SK-N-SH treated with all-trans-retinoic acid at 6 μM for 48 hours (cell line): ENCODE measurements at regions not wholly inside any gene's neighbourhood (a gene's known extent, or its start where the extent isn't known, plus 50 kb on each side); places are given as distances from the start of the nearest gene placed in this dataset.
A peak's percentile ranks its signal among the peaks of the same experiment; 100 is the strongest.

Source experiments
- ATAC-seq: fragments of 200-7000 bp; cut with Tn5 transposase; 3 replicates; pipeline ENCODE4 v1.9.1; 2020; ENCODE audit warnings: mild to moderate bottlenecking, moderate library complexity
- ARNTL ChIP-seq: fragments of 450-650 bp; formaldehyde crosslinking; IDR thresholded peaks from 2 replicates; pipeline ENCODE4 v1.5.0; 2020; ENCODE audit warnings: low read depth, mild to moderate bottlenecking, moderate library complexity, borderline replicate concordance
- BACH2 ChIP-seq: fragments of 250-450 bp; sonication (Bioruptor Pico); IDR thresholded peaks from 2 replicates; pipeline ENCODE4 v1.9.0; 2021; ENCODE audit warnings: mild to moderate bottlenecking, borderline replicate concordance
- CSDC2 ChIP-seq: fragments of 250-450 bp; sonication (Bioruptor Pico); IDR thresholded peaks from 2 replicates; pipeline ENCODE4 v1.5.0; 2020; ENCODE audit warnings: mild to moderate bottlenecking, moderate library complexity
- GLIS3 ChIP-seq: fragments of 250-450 bp; sonication (Bioruptor Pico); IDR thresholded peaks from 2 replicates; pipeline ENCODE4 v1.5.0; 2020; ENCODE audit warnings: mild to moderate bottlenecking, moderate library complexity
- ISL1 ChIP-seq: fragments of 250-450 bp; sonication (Bioruptor Pico); IDR thresholded peaks from 2 replicates; pipeline ENCODE4 v2.1.2; 2022; ENCODE audit warnings: mild to moderate bottlenecking, moderate library complexity
- OSR1 ChIP-seq: fragments of 250-450 bp; sonication (Bioruptor Pico); IDR thresholded peaks from 2 replicates; pipeline ENCODE4 v1.8.0; 2022; ENCODE audit warnings: moderate library complexity, mild to moderate bottlenecking, inconsistent platforms
- PPARA ChIP-seq: fragments of 250-450 bp; sonication (Bioruptor Pico); IDR thresholded peaks from 2 replicates; pipeline ENCODE4 v1.5.0; 2020; ENCODE audit warnings: mild to moderate bottlenecking, borderline replicate concordance
- RARB ChIP-seq: fragments of 250-450 bp; sonication (Bioruptor Pico); IDR thresholded peaks from 2 replicates; pipeline ENCODE4 v1.8.0; 2021; ENCODE audit warnings: mild to moderate bottlenecking, moderate library complexity
- SNAI2 ChIP-seq: fragments of 250-450 bp; sonication (Bioruptor Pico); IDR thresholded peaks from 2 replicates; pipeline ENCODE4 v1.5.0; 2020; ENCODE audit warnings: mild to moderate bottlenecking, moderate library complexity
- TCF4 ChIP-seq: fragments of 250-450 bp; sonication (Bioruptor Pico); IDR thresholded peaks from 2 replicates; pipeline ENCODE4 v1.8.0; 2021; ENCODE audit warnings: mild to moderate bottlenecking, moderate library complexity, borderline replicate concordance
- TOX ChIP-seq: fragments of 250-450 bp; sonication (Bioruptor Pico); IDR thresholded peaks from 2 replicates; pipeline ENCODE4 v1.8.0; 2021; ENCODE audit warnings: mild to moderate bottlenecking, moderate library complexity, borderline replicate concordance
- ZC3H10 ChIP-seq: fragments of 250-450 bp; sonication (Bioruptor Pico); IDR thresholded peaks from 2 replicates; pipeline ENCODE4 v1.5.1; 2021; ENCODE audit warnings: mild to moderate bottlenecking, moderate library complexity
- ZFP3 ChIP-seq: fragments of 250-450 bp; sonication (Bioruptor Pico); IDR thresholded peaks from 2 replicates; pipeline ENCODE4 v1.5.0; 2020; ENCODE audit warnings: mild to moderate bottlenecking, moderate library complexity
- ZFP30 ChIP-seq: fragments of 450-650 bp; formaldehyde crosslinking; IDR thresholded peaks from 2 replicates; pipeline ENCODE4 v1.5.0; 2022; ENCODE audit warnings: mild to moderate bottlenecking, moderate library complexity
- ZNF565 ChIP-seq: fragments of 450-650 bp; formaldehyde crosslinking; conservative IDR thresholded peaks from 2 replicates; pipeline ENCODE4 v1.5.0; 2020; ENCODE audit warnings: low read depth, mild to moderate bottlenecking, moderate library complexity
- ZNF8 ChIP-seq: fragments of 450-650 bp; formaldehyde crosslinking; IDR thresholded peaks from 2 replicates; pipeline ENCODE4 v1.5.0; 2020; ENCODE audit warnings: mild to moderate bottlenecking, moderate library complexity
- TF ChIP-seq, protein P1 (sequence below): fragments of 250-450 bp; sonication (Bioruptor Pico); IDR thresholded peaks from 2 replicates; pipeline ENCODE4 v1.8.0; 2021; ENCODE audit warnings: low read depth, mild to moderate bottlenecking, moderate library complexity, borderline replicate concordance
- TF ChIP-seq, protein P2 (sequence below): fragments of 250-450 bp; sonication (Bioruptor Pico); IDR thresholded peaks from 2 replicates; pipeline ENCODE4 v1.8.0; 2020; ENCODE audit warnings: mild to moderate bottlenecking, moderate library complexity, borderline replicate concordance
- TF ChIP-seq, protein P3 (sequence below): fragments of 250-450 bp; sonication (Bioruptor Pico); IDR thresholded peaks from 2 replicates; pipeline ENCODE4 v1.5.1; 2021; ENCODE audit warnings: mild to moderate bottlenecking, moderate library complexity
- TF ChIP-seq, protein P4 (sequence below): fragments of 250-450 bp; sonication (Bioruptor Pico); IDR thresholded peaks from 2 replicates; pipeline ENCODE4 v1.5.0; 2020; ENCODE audit warnings: mild to moderate bottlenecking, moderate library complexity
- TF ChIP-seq, protein P5 (sequence below): fragments of 250-450 bp; sonication (Bioruptor Pico); IDR thresholded peaks from 2 replicates; pipeline ENCODE4 v1.5.1; 2020; ENCODE audit warnings: low read depth, mild to moderate bottlenecking, moderate library complexity

DNA sequence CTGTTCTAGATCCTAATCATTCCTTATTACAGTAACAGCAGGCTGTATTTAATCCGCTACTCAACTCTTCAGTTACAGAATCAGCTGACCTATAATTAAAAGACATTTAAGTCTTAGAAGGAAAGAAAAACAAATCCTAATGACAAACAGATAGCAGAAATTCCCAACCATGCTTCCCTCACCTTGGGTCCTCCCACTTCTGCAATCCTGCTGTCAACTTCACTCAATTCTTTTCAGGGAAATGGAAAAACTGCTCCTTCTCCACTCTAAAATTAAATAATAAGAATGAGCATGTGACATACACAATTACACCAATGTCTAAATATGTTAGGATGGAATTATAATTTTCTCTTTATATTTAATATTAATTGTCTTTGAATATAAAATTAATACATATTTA is 182.6 kb upstream of the LYPLAL1 start:
- ATAC-seq, result peak; percentile 96
- TF ChIP-seq ZC3H10 (CRISPR knock-in tag) (peak; percentile 87), RARB (CRISPR knock-in tag) (peak; percentile 14; the same call in 1 of the 2 replicates), TOX (CRISPR knock-in tag) (peak; percentile 85)
- TF ChIP-seq, protein P1, sequence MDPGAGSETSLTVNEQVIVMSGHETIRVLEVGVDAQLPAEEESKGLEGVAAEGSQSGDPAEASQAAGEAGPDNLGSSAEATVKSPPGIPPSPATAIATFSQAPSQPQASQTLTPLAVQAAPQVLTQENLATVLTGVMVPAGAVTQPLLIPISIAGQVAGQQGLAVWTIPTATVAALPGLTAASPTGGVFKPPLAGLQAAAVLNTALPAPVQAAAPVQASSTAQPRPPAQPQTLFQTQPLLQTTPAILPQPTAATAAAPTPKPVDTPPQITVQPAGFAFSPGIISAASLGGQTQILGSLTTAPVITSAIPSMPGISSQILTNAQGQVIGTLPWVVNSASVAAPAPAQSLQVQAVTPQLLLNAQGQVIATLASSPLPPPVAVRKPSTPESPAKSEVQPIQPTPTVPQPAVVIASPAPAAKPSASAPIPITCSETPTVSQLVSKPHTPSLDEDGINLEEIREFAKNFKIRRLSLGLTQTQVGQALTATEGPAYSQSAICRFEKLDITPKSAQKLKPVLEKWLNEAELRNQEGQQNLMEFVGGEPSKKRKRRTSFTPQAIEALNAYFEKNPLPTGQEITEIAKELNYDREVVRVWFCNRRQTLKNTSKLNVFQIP, result 0 out of 2 replicates have a peak, but pooled peaks have one; percentile 48
- TF ChIP-seq, protein P2, sequence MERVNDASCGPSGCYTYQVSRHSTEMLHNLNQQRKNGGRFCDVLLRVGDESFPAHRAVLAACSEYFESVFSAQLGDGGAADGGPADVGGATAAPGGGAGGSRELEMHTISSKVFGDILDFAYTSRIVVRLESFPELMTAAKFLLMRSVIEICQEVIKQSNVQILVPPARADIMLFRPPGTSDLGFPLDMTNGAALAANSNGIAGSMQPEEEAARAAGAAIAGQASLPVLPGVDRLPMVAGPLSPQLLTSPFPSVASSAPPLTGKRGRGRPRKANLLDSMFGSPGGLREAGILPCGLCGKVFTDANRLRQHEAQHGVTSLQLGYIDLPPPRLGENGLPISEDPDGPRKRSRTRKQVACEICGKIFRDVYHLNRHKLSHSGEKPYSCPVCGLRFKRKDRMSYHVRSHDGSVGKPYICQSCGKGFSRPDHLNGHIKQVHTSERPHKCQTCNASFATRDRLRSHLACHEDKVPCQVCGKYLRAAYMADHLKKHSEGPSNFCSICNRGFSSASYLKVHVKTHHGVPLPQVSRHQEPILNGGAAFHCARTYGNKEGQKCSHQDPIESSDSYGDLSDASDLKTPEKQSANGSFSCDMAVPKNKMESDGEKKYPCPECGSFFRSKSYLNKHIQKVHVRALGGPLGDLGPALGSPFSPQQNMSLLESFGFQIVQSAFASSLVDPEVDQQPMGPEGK, result no peak

DNA sequence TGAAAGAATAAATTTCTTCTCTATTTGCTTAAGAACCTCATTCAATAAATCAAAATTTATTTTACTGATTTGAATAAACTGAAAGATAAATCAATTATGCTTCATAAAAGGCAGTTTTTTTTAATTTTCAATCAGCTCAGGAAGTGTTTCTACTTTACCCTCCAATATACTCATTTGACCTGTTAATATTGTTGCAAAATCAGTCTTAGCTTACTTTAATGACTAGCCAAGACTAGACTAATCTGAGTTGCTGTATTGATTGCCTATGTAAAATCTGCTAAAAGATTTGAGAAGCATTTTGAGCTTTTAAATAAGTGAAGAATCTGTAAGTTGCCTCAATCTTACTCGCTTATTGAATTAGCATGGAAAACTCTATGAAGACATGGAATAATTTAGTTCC is 179.1 kb upstream of the LYPLAL1 start:
- TF ChIP-seq ZNF8 (CRISPR knock-in tag) (no peak), ZC3H10 (CRISPR knock-in tag) (no peak), CSDC2 (no peak), PPARA (no peak), SNAI2 (CRISPR knock-in tag) (no peak), BACH2 (CRISPR knock-in tag) (no peak), ZNF565 (CRISPR knock-in tag) (no peak), ZFP30 (no peak), GLIS3 (no peak), TCF4 (CRISPR knock-in tag) (no peak)
- TF ChIP-seq, protein P3, sequence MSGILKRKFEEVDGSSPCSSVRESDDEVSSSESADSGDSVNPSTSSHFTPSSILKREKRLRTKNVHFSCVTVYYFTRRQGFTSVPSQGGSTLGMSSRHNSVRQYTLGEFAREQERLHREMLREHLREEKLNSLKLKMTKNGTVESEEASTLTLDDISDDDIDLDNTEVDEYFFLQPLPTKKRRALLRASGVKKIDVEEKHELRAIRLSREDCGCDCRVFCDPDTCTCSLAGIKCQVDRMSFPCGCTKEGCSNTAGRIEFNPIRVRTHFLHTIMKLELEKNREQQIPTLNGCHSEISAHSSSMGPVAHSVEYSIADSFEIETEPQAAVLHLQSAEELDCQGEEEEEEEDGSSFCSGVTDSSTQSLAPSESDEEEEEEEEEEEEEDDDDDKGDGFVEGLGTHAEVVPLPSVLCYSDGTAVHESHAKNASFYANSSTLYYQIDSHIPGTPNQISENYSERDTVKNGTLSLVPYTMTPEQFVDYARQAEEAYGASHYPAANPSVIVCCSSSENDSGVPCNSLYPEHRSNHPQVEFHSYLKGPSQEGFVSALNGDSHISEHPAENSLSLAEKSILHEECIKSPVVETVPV (CRISPR knock-in tag), result no peak
- no peak for ATAC-seq

DNA sequence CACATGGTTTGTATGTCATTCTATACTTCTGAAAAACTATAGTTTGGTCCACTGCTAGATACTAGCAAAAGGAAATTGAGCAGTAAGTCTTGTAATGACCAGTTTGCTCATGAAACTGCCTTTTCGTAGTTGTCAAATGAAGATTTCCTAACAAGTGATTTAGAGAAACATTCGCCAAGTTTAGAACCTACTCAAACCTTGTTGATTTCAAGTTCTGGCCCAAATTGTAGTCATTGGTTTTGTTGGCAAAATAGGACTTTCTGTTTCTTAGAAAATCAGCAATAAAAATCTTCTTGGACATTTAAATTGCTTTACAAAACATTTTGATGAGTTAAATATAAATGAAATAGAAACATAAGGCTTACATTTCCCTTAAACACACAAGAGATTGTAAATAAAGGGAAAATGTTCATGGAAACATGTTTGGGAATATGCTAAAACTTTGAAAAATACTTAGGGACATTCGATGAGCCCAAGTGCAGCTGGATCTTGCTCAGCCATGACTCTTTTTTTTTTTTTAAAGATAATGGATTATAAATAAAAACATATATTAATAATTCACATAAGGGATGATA is 178.5 kb upstream of the LYPLAL1 start:
- no peak for ATAC-seq
- TF ChIP-seq ISL1 (CRISPR knock-in tag) (no peak), ZFP3 (CRISPR knock-in tag) (no peak), ZNF8 (CRISPR knock-in tag) (no peak), TOX (CRISPR knock-in tag) (no peak), OSR1 (no peak), ARNTL (no peak), SNAI2 (CRISPR knock-in tag) (no peak), TCF4 (CRISPR knock-in tag) (no peak), RARB (CRISPR knock-in tag) (no peak), ZFP30 (no peak), ZC3H10 (CRISPR knock-in tag) (no peak), PPARA (no peak), CSDC2 (no peak)
- TF ChIP-seq, protein P4, sequence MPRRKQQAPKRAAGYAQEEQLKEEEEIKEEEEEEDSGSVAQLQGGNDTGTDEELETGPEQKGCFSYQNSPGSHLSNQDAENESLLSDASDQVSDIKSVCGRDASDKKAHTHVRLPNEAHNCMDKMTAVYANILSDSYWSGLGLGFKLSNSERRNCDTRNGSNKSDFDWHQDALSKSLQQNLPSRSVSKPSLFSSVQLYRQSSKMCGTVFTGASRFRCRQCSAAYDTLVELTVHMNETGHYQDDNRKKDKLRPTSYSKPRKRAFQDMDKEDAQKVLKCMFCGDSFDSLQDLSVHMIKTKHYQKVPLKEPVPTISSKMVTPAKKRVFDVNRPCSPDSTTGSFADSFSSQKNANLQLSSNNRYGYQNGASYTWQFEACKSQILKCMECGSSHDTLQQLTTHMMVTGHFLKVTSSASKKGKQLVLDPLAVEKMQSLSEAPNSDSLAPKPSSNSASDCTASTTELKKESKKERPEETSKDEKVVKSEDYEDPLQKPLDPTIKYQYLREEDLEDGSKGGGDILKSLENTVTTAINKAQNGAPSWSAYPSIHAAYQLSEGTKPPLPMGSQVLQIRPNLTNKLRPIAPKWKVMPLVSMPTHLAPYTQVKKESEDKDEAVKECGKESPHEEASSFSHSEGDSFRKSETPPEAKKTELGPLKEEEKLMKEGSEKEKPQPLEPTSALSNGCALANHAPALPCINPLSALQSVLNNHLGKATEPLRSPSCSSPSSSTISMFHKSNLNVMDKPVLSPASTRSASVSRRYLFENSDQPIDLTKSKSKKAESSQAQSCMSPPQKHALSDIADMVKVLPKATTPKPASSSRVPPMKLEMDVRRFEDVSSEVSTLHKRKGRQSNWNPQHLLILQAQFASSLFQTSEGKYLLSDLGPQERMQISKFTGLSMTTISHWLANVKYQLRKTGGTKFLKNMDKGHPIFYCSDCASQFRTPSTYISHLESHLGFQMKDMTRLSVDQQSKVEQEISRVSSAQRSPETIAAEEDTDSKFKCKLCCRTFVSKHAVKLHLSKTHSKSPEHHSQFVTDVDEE (CRISPR knock-in tag), result no peak
- TF ChIP-seq, protein P5, sequence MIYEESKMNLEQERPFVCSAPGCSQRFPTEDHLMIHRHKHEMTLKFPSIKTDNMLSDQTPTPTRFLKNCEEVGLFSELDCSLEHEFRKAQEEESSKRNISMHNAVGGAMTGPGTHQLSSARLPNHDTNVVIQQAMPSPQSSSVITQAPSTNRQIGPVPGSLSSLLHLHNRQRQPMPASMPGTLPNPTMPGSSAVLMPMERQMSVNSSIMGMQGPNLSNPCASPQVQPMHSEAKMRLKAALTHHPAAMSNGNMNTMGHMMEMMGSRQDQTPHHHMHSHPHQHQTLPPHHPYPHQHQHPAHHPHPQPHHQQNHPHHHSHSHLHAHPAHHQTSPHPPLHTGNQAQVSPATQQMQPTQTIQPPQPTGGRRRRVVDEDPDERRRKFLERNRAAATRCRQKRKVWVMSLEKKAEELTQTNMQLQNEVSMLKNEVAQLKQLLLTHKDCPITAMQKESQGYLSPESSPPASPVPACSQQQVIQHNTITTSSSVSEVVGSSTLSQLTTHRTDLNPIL (CRISPR knock-in tag), result no peak
